ENCODE measurements at regions not wholly inside any gene's neighbourhood (a gene's known extent, or its start where the extent isn't known, plus 50 kb on each side); places are given as distances from the start of the nearest gene placed in this dataset.

- no peak for TF ChIP-seq CTCF (IDR thresholded peaks at IDR 0.05; ENCODE audit: extremely low read depth in 1 of 2, insufficient read depth in 1 of 2, low read depth in 1 of 2, low read length in 2 of 2)
- TF ChIP-seq POLR2A (IDR thresholded peaks at IDR 0.05; ENCODE audit: low read depth, low read length) = no peak
Observed at GRCh38 chr16:80324371-80324770, 216.4 kb upstream of the DYNLRB2 start.

All from endothelial cell of umbilical vein (primary cell).